SK-N-SH (cell line): ENCODE measurements at regions not wholly inside any gene's neighbourhood (a gene's known extent, or its start where the extent isn't known, plus 50 kb on each side); places are given as distances from the start of the nearest gene placed in this dataset.

Experiments
- CHD2 ChIP-seq: fragments of 150-350 bp; IDR thresholded peaks from 2 replicates; pipeline ENCODE4 v1.6.1; 2018; ENCODE audit warnings: low read length; ENCODE audit not compliant: partially characterized antibody
- POLR2AphosphoS5 ChIP-seq: IDR thresholded peaks from 2 replicates; pipeline ENCODE4 v1.6.1; 2012; ENCODE audit warnings: low read depth, low read length
- RFX5 ChIP-seq: IDR thresholded peaks from 2 replicates; pipeline ENCODE4 v1.6.1; 2012; ENCODE audit warnings: mild to moderate bottlenecking, improper control_type of control experiment, low read length
- TF ChIP-seq, protein P1 (sequence below): fragments of 200-600 bp; sonication (generic); IDR thresholded peaks from 2 replicates; pipeline ENCODE4 v1.6.1; 2017; ENCODE audit warnings: antibody characterized with exemption, mild to moderate bottlenecking, moderate library complexity
- TF ChIP-seq, protein P2 (sequence below): fragments of 150-350 bp; IDR thresholded peaks from 2 replicates; pipeline ENCODE4 v1.6.1; 2017; ENCODE audit warnings: antibody characterized with exemption, low read length, low read depth, borderline replicate concordance
- TF ChIP-seq, protein P3 (sequence below): IDR thresholded peaks from 2 replicates; pipeline ENCODE4 v1.4.0; 2012; ENCODE audit warnings: low read depth

DNA sequence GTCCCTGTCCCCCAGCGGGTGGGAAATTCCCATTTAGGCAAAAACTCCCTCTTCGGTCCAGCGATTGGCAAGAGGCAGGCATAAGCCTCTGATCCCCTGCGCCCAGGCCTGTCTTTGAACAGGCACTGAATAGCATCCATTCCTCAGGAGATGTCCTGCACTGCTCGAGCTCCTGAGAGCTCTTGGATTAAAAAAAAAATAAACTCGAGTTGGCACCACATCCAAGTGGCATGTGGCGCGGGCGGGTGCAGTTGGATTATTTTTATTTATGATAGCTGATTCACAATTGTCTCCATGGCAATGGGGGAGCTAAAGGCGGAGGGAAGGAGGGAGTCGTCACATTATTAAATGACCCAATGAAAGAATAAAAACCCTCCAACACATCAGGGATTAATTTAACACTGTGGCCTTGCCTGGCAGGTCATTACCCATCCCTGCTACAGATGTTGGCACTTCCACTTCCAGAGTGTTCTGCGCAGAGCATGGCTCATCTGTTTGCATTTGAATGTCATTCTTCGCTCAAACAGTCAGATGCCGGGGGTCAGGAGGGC lies 207.2 kb downstream of the AACS start:
- TF ChIP-seq RFX5 (no peak), POLR2AphosphoS5 (no peak), CHD2 (no peak)
- TF ChIP-seq, protein P1, sequence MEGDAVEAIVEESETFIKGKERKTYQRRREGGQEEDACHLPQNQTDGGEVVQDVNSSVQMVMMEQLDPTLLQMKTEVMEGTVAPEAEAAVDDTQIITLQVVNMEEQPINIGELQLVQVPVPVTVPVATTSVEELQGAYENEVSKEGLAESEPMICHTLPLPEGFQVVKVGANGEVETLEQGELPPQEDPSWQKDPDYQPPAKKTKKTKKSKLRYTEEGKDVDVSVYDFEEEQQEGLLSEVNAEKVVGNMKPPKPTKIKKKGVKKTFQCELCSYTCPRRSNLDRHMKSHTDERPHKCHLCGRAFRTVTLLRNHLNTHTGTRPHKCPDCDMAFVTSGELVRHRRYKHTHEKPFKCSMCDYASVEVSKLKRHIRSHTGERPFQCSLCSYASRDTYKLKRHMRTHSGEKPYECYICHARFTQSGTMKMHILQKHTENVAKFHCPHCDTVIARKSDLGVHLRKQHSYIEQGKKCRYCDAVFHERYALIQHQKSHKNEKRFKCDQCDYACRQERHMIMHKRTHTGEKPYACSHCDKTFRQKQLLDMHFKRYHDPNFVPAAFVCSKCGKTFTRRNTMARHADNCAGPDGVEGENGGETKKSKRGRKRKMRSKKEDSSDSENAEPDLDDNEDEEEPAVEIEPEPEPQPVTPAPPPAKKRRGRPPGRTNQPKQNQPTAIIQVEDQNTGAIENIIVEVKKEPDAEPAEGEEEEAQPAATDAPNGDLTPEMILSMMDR, result no peak
- TF ChIP-seq, protein P2, sequence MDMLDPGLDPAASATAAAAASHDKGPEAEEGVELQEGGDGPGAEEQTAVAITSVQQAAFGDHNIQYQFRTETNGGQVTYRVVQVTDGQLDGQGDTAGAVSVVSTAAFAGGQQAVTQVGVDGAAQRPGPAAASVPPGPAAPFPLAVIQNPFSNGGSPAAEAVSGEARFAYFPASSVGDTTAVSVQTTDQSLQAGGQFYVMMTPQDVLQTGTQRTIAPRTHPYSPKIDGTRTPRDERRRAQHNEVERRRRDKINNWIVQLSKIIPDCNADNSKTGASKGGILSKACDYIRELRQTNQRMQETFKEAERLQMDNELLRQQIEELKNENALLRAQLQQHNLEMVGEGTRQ, result no peak
- TF ChIP-seq, protein P3, sequence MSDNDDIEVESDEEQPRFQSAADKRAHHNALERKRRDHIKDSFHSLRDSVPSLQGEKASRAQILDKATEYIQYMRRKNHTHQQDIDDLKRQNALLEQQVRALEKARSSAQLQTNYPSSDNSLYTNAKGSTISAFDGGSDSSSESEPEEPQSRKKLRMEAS, result no peak
